Stimulated activated CD8-positive, alpha-beta memory T cell treated with anti-CD3 and anti-CD28 coated beads, Interleukin-4, amount 100 ng/mL, for 24 hours (primary cell): ENCODE measurements at regions not wholly inside any gene's neighbourhood (a gene's known extent, or its start where the extent isn't known, plus 50 kb on each side); places are given as distances from the start of the nearest gene placed in this dataset.
"Not testable (repeated sequence)": the region's sequence is repeated elsewhere in the genome, so short reads cannot be mapped to it uniquely, and the experiment has no call there.

Experiments
- DNase-seq: peaks from one replicate; pipeline ENCODE4 v3.0.0-alpha.2; 2020; ENCODE audit warnings: low read depth

DNA sequence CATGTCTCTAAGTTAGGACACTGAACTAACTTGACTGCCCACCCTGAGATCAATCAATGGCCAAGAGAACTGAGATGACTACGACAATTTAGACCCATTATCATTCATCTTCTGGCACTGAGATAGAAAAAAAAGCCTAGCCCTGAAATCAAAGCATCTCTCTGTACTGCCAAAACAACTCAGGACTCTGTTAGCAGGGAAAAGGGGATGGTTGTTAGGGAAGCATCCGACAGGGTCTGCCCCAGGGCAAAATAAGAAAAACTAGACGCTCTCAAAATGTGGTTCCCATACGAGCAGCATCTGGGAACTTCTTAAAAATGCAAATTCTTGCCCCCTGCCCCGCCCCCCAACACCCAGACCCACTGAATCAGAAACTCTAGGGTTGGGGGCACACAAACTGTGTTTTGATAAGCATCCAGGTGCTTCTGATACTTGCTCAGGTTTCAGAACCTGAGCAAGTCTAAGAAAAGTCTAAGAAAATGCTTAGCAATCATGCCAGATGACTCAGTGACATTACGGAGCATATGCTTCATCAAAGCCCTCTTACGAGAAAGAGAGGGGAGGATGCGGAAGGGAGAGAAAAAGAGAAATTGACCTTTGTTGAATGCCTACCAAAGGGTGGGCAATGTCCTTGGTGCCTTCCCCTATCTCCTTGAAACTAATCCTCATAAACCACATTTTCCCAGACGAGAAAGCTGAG is 172.8 kb upstream of the HES1 start:
- no peak for DNase-seq

DNA sequence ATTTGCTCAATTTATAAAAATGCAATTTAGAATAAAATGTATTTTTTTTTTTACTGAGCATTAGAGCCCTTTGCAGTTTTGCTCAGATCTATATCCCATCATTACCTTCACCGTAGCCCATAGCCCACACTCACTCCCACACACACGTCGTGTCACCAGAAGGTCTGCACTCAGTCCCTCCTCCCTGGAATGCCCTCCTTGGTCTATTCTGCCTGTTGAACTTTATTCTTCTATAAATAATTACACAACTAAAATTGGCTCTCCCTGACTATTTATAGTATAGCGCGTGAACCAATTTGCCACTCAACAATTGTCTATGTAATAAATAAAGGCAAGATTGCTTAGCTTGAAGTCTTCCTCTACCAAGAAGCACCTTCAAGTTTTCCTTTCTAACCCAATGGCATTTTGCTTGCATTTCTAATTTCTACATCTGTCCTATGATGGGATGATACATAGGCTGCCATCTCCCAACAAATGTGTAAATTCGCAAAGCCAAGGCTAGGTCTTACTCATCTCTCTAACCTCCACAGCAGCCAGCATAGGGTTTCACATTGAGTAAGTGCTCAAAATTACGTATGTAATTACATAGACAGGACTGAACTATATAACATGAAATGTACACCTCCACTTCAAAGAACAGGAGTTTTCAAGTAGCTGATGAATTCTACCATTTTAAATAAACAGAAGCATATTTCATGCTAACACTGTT is 172.0 kb upstream of the HES1 start:
- DNase-seq: no peak

DNA sequence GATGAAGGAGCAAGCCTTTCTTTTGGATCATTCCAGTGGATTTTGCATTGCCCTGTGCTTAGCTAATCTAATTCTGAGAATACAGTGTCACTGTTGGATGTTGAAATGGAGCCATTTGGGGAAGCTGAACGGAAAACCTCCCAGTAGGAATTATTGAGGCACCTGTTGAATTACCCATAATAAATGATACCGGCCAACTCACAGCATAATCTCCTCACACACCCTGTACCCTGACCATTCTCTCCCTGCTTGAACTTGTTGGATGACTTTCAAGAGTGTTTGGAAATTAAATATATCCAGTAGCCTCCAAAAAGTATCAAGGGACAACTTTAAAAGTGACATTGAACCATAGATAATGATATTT is 171.4 kb upstream of the HES1 start:
- DNase-seq: no peak

DNA sequence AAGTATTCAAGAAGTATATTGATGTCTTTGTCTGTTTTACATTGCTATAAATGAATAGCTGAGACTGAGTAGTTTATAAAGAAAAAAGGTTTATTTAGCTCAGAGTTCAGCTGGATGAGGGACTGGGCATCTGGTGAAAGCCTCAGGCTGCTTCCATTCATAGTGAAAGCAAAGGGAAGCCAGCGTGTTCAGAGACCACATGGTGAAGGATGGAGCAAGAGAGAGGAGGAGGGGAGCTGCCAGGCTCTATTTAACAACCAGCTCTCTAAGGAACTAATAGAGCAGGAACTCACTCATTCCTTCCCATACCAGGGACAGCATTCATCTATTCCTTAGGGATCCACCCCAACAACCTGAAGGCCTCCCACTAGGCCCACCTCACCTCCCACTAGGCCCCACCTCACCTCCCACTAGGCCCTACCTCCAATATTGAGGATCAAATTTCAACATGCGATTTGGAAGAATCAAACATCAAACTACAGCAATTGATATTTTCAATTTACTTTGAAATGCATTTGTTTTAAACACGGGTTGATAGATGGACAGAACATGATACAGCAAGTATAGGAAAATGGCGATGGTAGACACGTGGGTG is 167.5 kb upstream of the HES1 start:
- no peak for DNase-seq

DNA sequence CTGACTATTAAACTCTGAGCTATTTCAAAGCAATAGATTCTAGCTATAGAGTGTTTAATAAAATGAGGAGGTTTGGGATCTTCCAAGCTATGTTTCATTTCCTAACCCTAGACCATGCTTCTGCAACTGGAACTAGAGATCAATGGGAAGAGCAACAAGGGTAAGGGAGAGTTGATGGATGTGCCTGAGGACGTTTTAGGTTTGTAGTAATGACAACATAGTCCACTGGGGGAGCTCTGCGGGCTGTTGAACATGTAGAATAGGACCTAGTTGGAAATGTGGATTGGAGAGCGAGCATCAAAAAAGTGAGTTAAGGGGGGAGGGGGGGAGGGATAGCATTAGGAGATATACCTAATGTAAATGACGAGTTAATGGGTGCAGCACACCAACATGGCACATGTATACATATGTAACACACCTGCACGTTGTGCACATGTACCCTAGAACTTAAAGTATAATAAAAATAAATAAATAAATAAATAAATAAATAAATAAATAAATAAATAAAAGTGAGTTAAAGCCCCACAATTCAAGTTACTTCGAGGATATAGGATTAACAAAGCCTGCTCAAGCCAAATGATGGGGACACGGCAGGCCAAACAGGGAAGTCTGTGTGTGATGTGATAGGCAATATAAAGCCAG is 165.7 kb upstream of the HES1 start:
- not testable (repeated sequence) for DNase-seq

DNA sequence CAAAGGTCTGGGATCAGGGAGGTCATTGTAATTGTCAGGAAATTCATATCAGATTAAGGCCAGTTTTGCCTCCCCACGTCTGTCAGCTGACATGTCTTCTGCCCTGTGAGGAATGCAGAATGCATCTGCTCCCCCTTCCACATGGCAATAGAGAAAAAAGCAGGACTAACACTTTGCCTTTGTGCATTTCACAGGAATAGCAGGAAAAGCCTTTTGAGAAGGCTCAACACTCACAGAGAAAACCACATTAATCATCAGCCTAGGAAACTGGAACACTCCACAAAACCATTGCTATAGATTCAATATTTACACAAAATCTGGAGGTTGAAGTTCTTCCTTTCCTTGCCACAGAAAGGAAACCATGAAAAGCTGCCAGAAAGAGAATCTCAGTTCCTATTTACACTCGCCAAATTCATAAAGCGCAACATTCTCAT is 165.2 kb upstream of the HES1 start:
- DNase-seq: no peak

DNA sequence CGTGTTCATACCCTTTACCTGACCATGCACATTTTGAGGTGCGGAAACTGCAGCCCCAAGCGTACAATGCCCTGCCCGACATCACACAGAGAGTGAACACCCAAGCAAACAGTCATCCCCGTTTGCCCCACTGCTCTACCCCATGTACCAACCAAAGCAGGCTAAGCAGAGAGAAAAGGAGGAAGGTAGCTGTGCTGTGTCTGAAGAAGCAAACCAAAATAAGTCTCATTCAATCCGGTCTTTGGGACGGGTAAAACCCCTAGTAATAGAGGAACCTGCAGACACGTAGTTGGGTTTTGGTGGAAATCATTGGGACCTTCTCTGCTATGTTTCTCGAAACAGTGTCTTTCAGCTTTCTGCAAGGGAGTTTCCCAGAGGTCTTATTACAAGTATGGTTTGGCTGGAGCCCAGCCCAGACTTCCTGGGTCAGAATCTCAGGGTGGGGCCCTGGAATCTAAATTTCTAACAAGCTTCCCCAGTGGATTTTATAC is 164.6 kb upstream of the HES1 start:
- DNase-seq: no peak

DNA sequence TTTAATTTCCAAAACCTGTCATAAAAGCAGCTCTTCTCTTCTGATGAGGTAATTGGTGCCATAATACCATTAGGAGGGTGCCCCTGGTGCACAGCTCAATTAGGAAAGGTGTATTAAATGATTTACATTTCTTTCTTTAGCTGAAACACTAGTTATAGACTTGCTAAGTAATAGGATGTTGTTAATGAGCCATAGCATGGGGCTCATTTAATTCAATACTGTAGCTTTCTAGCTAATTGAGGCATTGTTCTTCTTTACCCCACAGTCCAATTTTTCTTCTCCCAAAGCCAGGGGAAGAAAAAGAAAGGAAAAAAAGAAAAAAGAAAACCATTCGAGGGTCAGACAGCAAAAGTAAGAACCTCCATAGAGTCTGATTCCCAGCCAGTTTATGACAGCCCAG is 164.0 kb upstream of the HES1 start:
- no peak for DNase-seq

DNA sequence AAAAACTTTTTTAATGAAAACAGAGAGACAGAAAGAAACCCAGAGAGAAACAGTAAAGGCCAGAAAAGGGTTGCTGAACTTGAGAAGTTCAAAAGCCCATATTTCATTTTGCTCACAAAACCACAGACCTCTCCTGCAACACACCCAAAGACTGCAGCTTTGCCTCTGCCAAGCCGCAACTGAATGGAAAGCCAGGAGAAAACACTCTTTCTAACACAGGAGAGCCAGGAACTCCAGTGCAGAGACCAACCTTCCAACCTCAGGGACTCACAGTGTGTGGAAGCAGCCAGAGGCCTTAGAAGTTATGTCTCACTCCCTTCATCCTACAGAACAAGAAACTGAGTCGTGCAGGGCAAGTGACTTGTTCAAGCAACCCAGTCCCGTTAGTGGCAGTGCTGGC is 163.1 kb upstream of the HES1 start:
- no peak for DNase-seq

DNA sequence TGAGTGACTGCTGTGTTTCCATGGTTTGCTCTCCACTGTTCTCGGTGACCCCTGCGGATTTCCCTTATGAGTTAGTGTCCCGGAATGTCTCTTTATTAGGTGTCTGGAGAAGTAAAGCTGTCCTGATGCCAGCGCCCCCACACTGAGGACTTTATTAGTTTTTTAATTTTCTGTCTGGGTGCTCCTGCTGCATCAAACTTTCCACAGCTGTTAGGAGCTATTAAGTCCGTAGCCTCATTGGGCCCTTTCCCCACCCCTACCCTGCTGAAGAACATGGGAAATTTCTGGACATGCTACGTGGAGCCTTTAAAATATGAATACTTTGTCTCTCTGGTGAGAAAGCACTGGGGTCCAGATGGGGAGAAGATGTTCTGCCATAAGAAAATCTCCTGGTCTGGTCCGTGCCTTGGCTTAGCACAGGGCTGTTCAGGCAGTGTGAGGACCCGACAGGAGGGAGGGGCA is 161.7 kb upstream of the HES1 start:
- DNase-seq: no peak

DNA sequence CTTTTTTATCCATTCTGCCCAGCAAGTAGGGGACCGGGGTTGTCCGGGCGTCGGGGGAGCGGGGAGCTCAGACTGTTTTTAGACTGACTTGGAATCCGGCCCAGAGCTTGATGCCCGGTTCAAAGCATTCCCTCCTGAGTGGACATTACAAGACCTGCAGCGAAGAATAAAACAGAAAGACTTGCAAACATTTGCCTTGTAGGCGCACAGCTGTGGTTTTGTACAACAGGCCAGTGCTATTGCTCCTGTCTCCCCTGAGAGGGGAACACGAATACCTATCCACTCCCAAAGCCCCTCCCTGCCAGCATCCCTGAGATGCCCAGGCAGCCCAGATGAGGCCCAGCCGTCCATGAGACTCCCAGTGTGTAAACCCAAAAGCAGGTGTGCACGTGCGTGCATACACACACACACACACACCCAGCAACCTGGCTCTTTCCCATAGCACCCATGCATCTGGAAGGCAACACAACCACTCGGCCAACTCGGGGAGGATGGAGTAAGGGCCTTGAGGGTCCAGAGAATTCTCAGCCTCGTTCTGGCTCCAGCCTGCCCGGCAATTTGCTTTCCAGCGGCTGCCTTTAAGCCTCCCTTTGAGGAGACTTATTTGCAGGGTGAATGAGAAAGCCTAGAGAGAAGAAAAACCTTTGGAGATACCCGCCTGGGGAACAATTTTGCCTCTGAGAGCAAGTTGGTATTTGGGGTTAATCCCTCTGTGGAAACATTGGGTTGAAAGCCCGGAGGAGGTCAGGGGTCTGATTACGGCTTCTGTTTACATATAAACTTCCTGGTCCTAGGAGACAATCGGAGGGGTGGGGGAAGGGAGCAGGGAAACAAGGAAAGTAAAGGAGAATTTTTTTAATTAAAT is 161.0 kb upstream of the HES1 start:
- no peak for DNase-seq

DNA sequence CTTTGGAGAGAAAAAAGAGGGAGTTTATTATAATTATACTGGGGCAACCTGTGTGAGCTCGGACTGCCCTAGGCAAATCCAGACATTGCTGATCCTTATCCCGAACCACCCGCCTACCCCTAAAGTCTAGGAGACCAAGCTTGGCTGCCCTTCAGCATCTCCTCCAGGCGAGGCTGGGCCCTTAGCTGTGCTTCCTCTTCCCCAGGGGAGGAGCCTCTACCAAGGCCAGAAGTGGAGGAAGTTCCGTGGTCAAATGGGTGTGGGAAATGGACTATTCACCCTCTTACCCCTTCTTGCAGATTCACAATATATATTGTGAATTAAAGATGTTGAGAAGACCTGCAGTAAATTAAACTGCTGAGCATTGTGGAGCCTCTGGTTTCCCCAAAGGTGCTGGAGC is 158.3 kb upstream of the HES1 start:
- DNase-seq: no peak

DNA sequence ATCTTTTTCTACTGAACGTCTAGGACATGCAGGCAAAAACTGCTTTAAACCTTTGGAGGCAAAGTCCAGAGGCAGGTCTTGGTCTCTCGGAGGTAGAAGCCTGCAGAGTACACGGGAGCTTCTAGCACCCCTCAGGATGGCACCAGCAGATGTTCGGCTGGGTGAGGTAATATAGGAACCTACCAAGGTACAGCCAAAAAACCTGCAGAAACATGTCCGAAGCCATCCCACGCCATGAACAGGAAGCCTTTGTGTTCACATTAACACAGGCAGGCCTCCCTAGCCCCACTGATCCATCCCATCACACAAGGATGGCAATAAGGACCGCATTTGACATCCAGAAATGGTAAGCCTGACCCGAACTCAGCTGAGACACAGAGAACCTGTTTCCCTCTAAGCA is 157.9 kb upstream of the HES1 start:
- no peak for DNase-seq

DNA sequence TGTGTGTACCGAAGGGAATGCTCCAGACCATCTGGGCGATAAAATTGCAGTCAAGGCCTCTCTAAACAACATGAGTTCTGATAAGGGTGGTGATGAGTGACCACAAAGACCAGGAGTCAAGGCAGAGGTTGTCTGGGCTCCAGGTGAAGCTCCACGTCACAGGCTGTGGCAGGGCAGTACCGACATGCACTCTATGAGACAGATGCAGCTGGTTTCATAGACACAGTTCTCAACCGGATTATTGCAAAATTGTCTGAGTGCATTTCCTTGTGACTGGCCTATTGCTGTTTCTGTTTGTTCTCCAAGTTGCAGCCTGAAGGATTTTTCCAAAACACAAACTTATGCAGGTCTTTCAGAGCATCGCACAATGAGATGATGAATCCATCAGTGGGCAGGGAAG is 157.5 kb upstream of the HES1 start:
- DNase-seq: no peak

DNA sequence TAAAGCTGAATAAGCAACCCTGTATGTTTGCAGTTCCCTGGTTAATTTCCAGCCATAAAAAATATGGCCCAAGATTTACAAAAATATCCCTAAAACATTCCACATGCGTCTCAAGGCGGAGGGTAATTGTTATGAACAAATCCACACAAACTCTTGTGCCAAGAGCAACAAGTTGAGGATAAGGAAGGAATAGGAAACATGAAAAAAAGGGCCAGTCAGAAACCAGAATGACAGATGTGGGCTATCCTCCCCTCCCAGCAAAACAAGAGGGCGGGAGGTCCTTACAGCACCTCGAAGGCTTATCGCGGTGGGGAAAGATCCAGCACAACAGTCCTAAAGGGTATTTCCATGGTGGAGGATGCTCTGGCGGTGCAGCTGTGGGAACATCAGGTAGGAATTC is 155.6 kb upstream of the HES1 start:
- DNase-seq: no peak

DNA sequence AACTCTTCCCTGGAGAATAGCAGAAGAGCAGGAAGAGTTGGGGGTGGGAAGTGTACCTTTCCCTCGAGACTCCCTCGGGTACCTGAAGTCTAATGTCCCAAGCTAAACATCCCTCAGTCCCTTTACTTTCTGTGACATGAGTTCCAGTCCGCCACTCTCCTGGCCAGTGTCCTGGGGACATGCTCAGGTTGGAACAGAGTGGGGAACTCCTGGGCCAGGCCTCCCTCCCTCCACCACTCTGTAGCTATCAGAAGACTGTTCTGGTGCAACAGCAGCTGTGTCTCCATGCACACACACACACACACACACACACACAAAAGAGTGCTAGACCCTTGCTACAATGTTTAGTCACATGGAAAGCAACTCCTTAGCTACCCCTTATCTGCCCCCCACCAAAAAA is 155.0 kb upstream of the HES1 start:
- no peak for DNase-seq

DNA sequence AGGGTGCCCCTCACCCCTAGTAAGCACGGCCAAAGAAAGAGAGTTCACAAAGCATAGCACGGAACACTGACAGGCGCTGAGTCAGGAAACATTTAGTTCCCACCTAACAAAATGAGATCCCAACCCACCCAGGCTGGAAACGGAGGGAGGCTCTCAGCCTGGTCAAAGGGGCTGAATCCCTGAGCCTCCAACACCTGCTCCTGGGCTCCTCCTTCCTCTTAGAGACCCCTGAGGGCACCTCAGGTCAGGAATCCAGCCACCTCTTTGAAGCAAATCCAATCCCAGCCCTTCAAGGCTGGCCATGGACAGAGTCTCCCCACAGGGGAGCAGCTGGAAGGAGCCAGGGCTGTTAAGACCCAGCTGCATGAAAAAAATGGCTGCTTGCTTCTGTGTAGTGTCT is 154.4 kb upstream of the HES1 start:
- no peak for DNase-seq

DNA sequence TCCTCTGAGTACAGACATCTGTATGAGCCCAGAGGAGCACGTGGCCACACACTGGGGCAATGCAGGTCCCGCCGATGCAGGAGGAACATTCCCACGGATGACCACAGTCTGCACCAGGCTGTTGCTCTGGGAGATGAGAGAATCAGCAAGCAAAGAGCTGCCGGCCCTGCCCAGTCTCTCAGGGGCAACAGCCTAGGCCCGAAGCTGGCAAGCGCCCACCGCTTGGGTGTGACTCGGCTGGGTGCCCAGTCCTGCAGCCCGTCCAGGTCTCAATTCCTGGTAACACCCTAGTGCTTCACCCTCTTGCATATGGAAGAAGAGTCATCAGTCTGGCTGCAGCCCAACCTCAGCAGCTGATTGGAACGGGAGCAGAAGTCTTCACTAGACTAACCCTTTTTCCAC is 153.7 kb upstream of the HES1 start:
- no peak for DNase-seq

DNA sequence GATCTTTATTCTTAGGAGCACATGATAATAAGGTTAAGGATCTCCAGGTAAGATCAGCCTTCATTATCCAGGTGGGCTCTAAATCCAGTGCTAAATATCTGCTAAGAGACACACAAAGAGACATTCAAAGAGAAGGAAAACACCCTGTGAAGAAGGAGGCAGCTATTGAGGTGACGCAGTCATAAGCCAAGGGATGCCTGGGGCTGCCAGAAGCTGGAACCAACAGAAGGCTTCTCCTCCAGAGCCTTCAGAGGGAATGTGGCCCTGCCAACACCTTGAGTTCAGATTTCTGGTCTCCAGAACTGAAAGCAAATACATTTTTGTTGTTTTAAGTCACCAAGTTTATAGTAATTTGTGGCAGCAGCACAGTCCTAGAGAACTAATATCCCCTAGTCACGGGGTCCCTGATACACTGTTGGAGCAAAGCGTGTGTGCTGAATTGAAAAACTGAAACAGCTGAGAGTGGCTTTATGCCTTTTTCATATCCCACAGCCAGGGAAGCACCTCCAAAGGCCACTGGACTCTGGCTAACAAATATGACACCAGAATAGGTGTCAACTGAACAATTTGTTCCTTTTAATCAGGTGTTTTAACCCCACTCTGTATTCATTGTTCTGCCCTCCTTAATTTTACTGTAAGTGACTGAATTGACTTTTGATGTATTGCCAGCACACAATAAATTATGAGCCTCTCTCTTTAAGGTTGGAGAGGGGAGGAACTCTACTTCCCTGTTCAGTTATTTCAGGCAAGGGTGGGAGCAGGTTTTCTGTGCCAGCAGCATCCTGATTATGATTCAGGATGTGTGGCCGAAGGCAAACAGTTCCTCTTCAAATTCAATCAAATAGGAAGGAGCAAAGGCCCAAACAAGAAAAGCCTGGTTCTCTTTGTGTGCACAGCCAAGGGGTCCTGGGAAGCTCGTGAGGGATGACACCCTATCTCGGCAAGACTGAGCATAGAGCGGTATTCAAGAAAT is 151.8 kb upstream of the HES1 start:
- no peak for DNase-seq

DNA sequence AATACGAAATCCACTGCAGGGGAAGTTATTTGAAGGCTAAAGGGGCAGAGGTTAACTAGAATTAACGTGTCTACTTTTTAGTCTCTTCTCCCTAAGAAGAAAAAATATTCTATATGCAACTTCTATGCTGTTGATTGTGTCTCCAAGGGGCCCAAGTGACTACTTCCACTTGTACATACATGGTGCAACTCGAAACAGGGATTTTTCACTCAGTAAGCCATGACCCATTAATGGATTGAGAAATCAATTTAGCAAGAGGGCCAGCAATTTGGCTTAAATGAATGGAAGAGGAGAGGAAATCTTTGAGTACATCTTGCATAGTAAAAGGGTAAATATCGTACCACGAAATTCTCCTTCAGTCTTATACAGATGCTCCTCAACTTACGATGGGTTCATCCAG is 151.1 kb upstream of the HES1 start:
- no peak for DNase-seq

DNA sequence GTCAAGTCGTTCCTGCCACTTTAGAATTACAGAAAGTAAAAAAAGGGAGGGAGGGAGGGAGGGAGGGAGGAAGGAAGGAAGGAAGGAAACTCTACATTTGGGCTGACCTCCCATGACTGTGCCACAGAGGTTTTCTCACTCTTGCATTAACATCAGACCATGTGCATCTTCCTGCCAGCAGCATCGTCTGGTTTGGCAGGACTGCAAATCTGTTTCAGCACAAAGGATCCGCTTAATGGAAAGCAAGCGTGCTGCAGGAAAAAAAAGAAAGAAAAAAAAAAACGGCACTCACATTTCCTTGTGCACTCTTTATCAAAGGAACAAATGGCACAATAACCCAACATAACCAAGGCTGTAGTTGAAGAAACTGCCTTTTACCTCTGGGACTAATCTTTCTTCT is 148.8 kb upstream of the HES1 start:
- no peak for DNase-seq
